HepG2 (cell line): ENCODE measurements at regions not wholly inside any gene's neighbourhood (a gene's known extent, or its start where the extent isn't known, plus 50 kb on each side); places are given as distances from the start of the nearest gene placed in this dataset.
"Not testable (repeated sequence)": the region's sequence is repeated elsewhere in the genome, so short reads cannot be mapped to it uniquely, and the experiment has no call there.

Source experiments
- ATAC-seq: fragments of 200-7000 bp; cut with Tn5 transposase; 3 replicates; pipeline ENCODE4 v1.9.1; 2020; ENCODE audit warnings: mild to moderate bottlenecking, moderate library complexity
- BruUV-seq: library from RNA; stranded (reverse); fragments of 400-500 nt; replicated peaks from 2 replicates; lab custom pipeline; 2021; lab: Mats Ljungman, UMichigan
- CTCF ChIA-PET: fragments of 300-600 bp; formaldehyde crosslinking; extraction: SDS; loops from one replicate; lab custom pipeline; 2021; ENCODE audit warnings: low total read pairs, inconsistent platforms, low intra/inter-chr PET ratio; lab: Yijun Ruan, JAX
- POLR2A ChIA-PET: fragments of 350-600 bp; sonication (Branson Sonifier 250); formaldehyde crosslinking; loops from one replicate; lab custom pipeline; 2020; ENCODE audit warnings: antibody characterized with exemption, inconsistent platforms; lab: Yijun Ruan, JAX
- DNase-seq: peaks from one replicate; pipeline ENCODE4 v3.0.0-alpha.2; 2015; ENCODE audit warnings: low spot score
- FAIRE-seq: peaks from 3 replicates; lab custom pipeline; 2011; peaks lifted over from hg19 to GRCh38; lab: Jason Lieb, UNC
- H2AFZ ChIP-seq: one replicate; pipeline ENCODE4 v1.6.1; 2011; ENCODE audit warnings: low read length, inconsistent platforms
- H3K27ac ChIP-seq: fragments of 300-600 bp; 3 replicates; pipeline ENCODE4 v1.8.0; 2011; ENCODE audit warnings: mixed run types, mild to moderate bottlenecking, mixed read lengths, low read length, inconsistent platforms; ENCODE audit not compliant: insufficient read depth; ENCODE audit errors: extremely low read length
- H3K27me3 ChIP-seq, 2 experiments: fragments of 200-600 bp in 1 of 2; 2 replicates in 1 of 2; 3 replicates in 1 of 2; pipeline versions ENCODE4 v1.6.0 to v1.8.0; 2011; ENCODE audit warnings: low read length in 2 of 2, mild to moderate bottlenecking in 2 of 2, moderate library complexity in 2 of 2, inconsistent platforms in 1 of 2; ENCODE audit not compliant: insufficient read depth in 2 of 2, control insufficient read depth in 1 of 2
- H3K36me3 ChIP-seq, 2 experiments: fragments of 200-600 bp in 1 of 2; replicated peaks in 1 of 2; 2 replicates in 1 of 2; 3 replicates in 1 of 2; pipeline versions ENCODE4 v1.5.1 to v1.8.0; 2011; ENCODE audit warnings: low read length in 2 of 2, inconsistent platforms in 1 of 2; ENCODE audit not compliant: insufficient read depth in 2 of 2, control insufficient read depth in 1 of 2
- H3K4me1 ChIP-seq: 2 replicates; pipeline ENCODE4 v1.5.1; 2012; ENCODE audit warnings: low read length, inconsistent platforms; ENCODE audit not compliant: insufficient read depth
- H3K4me2 ChIP-seq: 2 replicates; pipeline ENCODE4 v1.6.0; 2011; ENCODE audit warnings: low read depth, low read length, inconsistent platforms
- H3K4me3 ChIP-seq, 3 experiments: fragments of 200-600 bp in 1 of 3; sonication (generic), shearing (Covaris generic) in 1 of 3; replicated peaks in 1 of 3; 2 replicates each; pipeline ENCODE4 v1.5.1; 2011 to 2016; ENCODE audit warnings: low read length in 3 of 3, inconsistent platforms in 2 of 3, low read depth in 2 of 3, mild to moderate bottlenecking in 2 of 3, control low read depth in 1 of 3, mixed read lengths in 1 of 3; ENCODE audit not compliant: insufficient read depth in 1 of 3
- H3K79me2 ChIP-seq: one replicate; pipeline ENCODE4 v1.6.1; 2011; ENCODE audit warnings: low read length, inconsistent platforms; ENCODE audit not compliant: insufficient read depth
- H3K9ac ChIP-seq: 2 replicates; pipeline ENCODE4 v1.6.0; 2011; ENCODE audit warnings: mild to moderate bottlenecking, low read depth, low read length, inconsistent platforms; ENCODE audit not compliant: insufficient read depth
- H3K9me3 ChIP-seq: 2 replicates; pipeline ENCODE4 v1.5.1; 2012; ENCODE audit warnings: mild to moderate bottlenecking, low read length
- H4K20me1 ChIP-seq: 2 replicates; pipeline ENCODE4 v1.6.0; 2011; ENCODE audit warnings: inconsistent platforms, mild to moderate bottlenecking, low read length, moderate library complexity; ENCODE audit not compliant: insufficient read depth
- HES4 ChIP-seq: sonication (generic); formaldehyde crosslinking; IDR thresholded peaks from 2 replicates; pipeline ENCODE4 v1.9.0; 2021; ENCODE audit warnings: mild to moderate bottlenecking, missing genetic modification reagents, borderline replicate concordance
- HINFP ChIP-seq: sonication (generic); formaldehyde crosslinking; IDR thresholded peaks from 2 replicates; pipeline ENCODE4 v1.4.0; 2020; ENCODE audit warnings: low read depth, mild to moderate bottlenecking, missing genetic modification reagents
- HMGXB3 ChIP-seq: sonication (generic); formaldehyde crosslinking; IDR thresholded peaks from 2 replicates; pipeline ENCODE4 v1.4.0; 2020; ENCODE audit warnings: missing genetic modification reagents, borderline replicate concordance
- JUNB ChIP-seq: sonication (generic); formaldehyde crosslinking; IDR thresholded peaks from 2 replicates; pipeline ENCODE4 v1.8.0; 2022; ENCODE audit warnings: missing genetic modification reagents, mild to moderate bottlenecking, borderline replicate concordance
- MEF2D ChIP-seq: sonication (generic); formaldehyde crosslinking; IDR thresholded peaks from 2 replicates; pipeline ENCODE4 v1.5.1; 2020; ENCODE audit warnings: mild to moderate bottlenecking, missing genetic modification reagents
- MZF1 ChIP-seq: sonication (generic); formaldehyde crosslinking; IDR thresholded peaks from 2 replicates; pipeline ENCODE4 v1.8.1; 2023; ENCODE audit warnings: mild to moderate bottlenecking, missing genetic modification reagents, borderline replicate concordance
- WGBS: methylation state at CpG from one replicate; pipeline ENCODE4 v1.1.6; 2017; ENCODE audit warnings: low lambda C conversion rate; 5-methylcytosine and 5-hydroxymethylcytosine counted together
- in situ Hi-C: cut with HindIII; loops from 2 replicates; pipeline ENCODE4 v1.10.0; 2017; ENCODE audit warnings: low pct_unique_long_range_greater_than_20kb; ENCODE audit not compliant: extremely low pct_ligation_motif_present
- intact Hi-C: fragments of 100-400 bp; cut with micrococcal nuclease; formaldehyde crosslinking; loops from one replicate; pipeline ENCODE4 v1.10.0; 2022; ENCODE audit not compliant: unreplicated experiment
- TF ChIP-seq, protein P1 (sequence below): sonication (generic); formaldehyde crosslinking; IDR thresholded peaks from 2 replicates; pipeline ENCODE4 v1.4.0; 2020; ENCODE audit warnings: missing genetic modification reagents

GRCh38 chr18:10604182-10604581 is 78.4 kb downstream of the NAPG start (continued):
- TF ChIP-seq JUNB (CRISPR knock-in tag) (no peak), MEF2D (no peak), HMGXB3 (no peak), HES4 (CRISPR knock-in tag) (no peak), HINFP (CRISPR knock-in tag) (no peak), MZF1 (CRISPR knock-in tag) (no peak)
- TF ChIP-seq, protein P1, sequence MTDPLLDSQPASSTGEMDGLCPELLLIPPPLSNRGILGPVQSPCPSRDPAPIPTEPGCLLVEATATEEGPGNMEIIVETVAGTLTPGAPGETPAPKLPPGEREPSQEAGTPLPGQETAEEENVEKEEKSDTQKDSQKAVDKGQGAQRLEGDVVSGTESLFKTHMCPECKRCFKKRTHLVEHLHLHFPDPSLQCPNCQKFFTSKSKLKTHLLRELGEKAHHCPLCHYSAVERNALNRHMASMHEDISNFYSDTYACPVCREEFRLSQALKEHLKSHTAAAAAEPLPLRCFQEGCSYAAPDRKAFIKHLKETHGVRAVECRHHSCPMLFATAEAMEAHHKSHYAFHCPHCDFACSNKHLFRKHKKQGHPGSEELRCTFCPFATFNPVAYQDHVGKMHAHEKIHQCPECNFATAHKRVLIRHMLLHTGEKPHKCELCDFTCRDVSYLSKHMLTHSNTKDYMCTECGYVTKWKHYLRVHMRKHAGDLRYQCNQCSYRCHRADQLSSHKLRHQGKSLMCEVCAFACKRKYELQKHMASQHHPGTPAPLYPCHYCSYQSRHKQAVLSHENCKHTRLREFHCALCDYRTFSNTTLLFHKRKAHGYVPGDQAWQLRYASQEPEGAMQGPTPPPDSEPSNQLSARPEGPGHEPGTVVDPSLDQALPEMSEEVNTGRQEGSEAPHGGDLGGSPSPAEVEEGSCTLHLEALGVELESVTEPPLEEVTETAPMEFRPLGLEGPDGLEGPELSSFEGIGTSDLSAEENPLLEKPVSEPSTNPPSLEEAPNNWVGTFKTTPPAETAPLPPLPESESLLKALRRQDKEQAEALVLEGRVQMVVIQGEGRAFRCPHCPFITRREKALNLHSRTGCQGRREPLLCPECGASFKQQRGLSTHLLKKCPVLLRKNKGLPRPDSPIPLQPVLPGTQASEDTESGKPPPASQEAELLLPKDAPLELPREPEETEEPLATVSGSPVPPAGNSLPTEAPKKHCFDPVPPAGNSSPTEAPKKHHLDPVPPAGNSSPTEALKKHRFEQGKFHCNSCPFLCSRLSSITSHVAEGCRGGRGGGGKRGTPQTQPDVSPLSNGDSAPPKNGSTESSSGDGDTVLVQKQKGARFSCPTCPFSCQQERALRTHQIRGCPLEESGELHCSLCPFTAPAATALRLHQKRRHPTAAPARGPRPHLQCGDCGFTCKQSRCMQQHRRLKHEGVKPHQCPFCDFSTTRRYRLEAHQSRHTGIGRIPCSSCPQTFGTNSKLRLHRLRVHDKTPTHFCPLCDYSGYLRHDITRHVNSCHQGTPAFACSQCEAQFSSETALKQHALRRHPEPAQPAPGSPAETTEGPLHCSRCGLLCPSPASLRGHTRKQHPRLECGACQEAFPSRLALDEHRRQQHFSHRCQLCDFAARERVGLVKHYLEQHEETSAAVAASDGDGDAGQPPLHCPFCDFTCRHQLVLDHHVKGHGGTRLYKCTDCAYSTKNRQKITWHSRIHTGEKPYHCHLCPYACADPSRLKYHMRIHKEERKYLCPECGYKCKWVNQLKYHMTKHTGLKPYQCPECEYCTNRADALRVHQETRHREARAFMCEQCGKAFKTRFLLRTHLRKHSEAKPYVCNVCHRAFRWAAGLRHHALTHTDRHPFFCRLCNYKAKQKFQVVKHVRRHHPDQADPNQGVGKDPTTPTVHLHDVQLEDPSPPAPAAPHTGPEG (CRISPR knock-in tag): no peak

- H3K9me3 ChIP-seq, H3K4me3 ChIP-seq, H3K79me2 ChIP-seq, POLR2A ChIA-PET, H3K9ac ChIP-seq, FAIRE-seq, H3K27me3 ChIP-seq, BruUV-seq, H3K4me2 ChIP-seq, H3K4me1 ChIP-seq, H2AFZ ChIP-seq, H3K36me3 ChIP-seq, CTCF ChIA-PET, ATAC-seq, H3K27ac ChIP-seq, DNase-seq, intact Hi-C loops, H4K20me1 ChIP-seq: not testable (repeated sequence)
- in situ Hi-C loops: loop anchor here (10.0 kb wide), 1 partner anchor 1628 kb away; no protein-coding TSS in a partner anchor
- WGBS: 47% methylated on average over 5 of the region's 5 CpGs
These were observed 81.1 kb downstream of the NAPG start for GRCh38 chr18:10606881-10607280.
